NCI-H748 (cell line): ENCODE measurements at regions not wholly inside any gene's neighbourhood (a gene's known extent, or its start where the extent isn't known, plus 50 kb on each side); places are given as distances from the start of the nearest gene placed in this dataset.

Source experiments
- DNase-seq: peaks from one replicate; lab custom pipeline; 2025; ENCODE audit not compliant: unreplicated experiment; lab: John Stamatoyannopoulos, UW

- no peak for DNase-seq
These were observed 200.9 kb downstream of the KIF18A start for GRCh38 chr11:27907091-27907490.

DNA sequence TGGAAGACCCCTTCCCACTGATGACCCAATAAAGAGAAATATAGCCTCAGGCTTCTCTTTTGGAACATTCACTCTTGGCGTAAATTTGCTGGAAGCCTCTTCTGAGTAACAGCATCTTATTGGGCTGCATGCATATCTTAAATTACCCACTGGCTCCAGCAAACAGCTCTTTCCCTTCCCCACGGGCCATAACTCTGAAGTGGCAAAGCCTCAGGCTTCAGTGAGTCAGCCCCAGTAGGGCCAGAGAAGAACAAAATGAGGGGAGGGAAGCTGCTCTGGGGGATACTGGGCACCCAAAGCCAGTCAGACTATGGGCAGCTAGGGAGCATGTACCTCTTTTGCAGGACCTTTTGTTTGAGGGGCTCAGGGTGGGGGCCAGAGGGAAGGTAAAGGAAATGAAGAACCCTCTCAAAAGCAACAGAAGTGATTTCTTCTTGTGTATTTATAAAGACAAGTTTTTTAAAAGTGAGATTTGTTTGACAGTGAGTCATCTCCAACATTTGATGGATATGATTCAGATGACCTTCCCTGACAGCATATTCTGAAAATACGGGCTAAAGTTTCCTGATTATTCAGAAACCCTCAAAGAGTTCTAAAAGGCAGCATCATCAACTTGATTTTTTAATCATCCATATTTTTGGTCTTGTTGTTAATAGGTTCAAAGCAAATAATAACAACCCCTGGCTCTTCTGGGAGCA, 203.4 kb downstream of the KIF18A start:
- DNase-seq = no peak

GRCh38 chr11:27902981-27903624, 202.8 kb upstream of the BDNF start:
- DNase-seq = no peak

DNA sequence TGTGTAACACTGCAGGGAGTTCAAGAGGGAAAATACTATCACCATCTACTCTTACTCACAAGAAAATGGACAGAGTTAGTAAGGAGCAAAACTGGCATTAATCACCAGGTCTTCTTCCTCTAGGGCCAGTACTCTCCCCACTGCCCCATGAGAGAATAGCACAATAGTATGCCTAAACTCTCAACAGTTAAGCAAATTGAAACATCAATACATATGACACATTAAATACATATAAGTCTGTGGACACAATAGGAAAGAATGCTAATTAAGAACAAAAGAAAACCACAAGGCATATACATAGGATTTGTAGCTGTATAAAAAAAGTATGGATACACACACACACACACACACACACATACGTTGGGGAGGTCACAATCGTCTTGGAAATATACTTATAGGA, 197.9 kb upstream of the BDNF start:
- DNase-seq = no peak

- DNase-seq = no peak
These were observed 195.8 kb upstream of the BDNF start for GRCh38 chr11:27896096-27896495.

- DNase-seq = no peak
These were observed 194.3 kb upstream of the BDNF start for GRCh38 chr11:27894552-27894951.

GRCh38 chr11:27886857-27887256, 186.6 kb upstream of the BDNF start:
- DNase-seq = no peak

DNA sequence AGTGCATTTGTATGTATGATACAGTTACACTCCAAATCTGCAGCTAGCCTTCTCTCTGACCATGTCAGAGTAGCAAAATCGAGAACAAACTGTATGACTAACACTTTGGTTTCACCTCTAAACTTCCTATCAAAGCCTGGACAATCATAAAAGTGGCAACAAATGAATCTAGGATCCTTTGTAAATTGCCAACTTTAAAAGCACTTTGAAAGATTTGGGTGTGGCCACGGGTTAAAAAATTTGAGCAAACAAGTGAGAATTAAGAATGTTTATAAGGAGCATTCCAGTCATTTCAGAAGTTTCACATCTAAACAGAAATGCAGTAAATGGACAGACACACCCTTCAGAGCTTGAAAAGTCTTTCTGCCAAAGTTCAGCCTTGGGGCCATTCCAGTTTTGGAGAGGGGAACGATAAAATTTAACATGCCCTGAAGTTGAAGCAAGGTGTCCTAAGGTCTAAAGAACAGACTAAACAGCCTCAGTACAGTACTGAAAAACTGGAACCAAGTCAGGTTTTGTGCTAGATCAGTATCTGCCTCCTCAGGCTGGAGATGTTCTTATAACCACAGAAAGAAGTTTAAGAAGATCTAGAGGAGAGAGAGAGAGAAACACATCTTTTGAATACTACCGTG, 181.9 kb upstream of the BDNF start:
- no peak for DNase-seq

DNA sequence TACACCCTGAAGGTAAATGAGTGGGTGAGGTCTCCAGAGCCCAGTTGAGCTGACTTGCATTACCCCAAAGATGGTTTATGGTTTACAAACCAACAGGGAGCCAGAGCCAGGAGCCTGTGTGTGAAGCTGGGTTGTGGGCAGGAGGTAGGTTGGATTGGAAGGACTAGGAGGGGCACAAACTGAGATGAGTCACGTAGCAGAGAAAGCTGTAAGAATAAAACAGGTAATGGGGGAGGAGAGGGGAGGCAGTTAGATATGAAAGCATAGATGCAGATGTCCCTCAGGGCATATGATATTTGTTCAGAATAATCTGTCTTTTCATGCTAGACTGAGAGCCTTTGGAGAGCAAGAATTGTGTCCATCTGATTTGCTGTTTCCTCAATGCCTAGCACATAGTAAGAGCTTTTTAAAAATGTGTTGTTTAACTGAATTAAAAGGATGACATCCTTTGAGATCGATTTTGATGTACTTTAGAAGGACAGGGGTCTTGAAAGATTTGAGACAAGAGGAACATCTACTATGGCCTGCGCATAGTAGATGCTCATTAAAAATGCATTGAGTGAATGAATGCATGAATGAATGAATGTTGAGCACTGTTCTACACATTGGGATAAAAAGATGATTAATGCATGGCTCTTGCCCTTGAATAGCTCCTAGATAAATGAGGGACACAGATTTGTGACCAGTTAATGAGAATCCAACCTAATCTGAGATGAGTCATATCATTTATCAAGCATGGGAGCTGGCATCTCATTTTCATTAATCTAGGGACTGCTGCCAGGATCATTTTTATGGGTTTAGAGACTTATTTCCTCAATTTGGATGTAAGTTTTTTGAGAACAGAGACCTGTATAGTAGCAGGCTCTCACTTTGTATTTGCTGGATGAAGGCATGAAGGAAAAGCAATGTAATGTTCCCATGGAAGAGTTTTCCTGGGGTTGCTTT, 175.8 kb upstream of the BDNF start:
- no peak for DNase-seq

DNA sequence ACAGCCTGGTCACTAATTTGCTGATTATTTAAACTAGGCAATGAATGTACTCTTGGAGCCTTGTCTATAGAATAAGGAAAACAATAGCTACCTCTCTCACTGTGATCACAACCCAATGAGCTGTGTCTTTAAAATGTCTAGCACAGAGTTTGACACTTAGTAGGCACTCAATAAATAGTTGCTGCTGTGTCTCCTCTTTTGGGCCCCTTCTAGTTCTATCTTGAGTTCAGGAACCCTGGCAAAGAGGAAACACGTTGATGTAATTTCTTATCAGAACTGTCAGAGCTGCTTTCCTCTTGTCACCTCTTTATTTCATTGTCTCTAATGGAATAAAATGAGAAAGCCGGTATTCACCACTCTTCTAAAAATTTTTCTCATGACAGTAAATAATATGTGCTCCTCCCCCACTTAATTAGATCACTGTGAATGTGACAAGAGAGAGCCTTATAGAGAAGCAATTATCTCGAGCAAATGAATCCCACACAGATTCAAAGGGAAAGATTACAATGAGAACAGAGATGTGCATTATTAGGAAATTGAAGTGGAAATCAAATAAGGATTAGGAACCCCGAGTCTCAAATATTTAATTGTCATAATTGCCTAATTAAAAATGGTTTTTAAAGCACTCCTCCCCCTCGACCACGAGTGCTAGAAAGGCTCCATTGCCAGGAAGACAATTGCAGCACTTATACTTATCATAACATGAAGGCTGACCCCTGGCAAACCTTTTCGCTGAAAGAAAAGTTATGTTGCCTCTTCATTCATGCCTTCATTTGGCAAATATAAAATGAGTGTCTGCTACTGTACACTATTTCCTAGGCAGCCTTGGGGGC, 175.0 kb upstream of the BDNF start:
- DNase-seq = peak; percentile 51

DNA sequence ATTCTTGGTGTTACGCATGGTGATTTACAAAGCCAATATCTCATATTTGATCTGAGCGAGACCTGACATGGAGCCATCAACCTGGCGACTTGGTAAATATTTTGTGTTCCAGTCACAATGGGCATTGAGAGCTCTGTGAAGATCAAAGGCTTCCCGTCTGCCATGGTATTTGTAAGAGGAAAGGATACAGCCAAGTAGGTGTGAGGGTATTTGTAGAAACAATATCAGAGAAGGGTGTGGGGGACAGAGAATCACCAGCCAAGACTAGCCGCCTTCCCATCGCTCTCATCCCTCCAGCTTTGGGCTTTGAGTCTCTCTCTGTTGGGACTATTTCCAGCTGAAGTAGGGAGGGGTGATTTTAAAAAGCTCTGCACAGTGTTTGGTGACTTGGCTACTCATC, 173.4 kb upstream of the BDNF start:
- DNase-seq = no peak

GRCh38 chr11:27871056-27871455, 170.8 kb upstream of the BDNF start:
- no peak for DNase-seq

GRCh38 chr11:27869701-27870100, 169.4 kb upstream of the BDNF start:
- DNase-seq = no peak

GRCh38 chr11:27868709-27869108, 168.5 kb upstream of the BDNF start:
- no peak for DNase-seq

GRCh38 chr11:27868226-27868625, 168.0 kb upstream of the BDNF start:
- no peak for DNase-seq

GRCh38 chr11:27865105-27865504, 164.8 kb upstream of the BDNF start:
- no peak for DNase-seq

- no peak for DNase-seq
These were observed 164.4 kb upstream of the BDNF start for GRCh38 chr11:27864611-27865010.

- no peak for DNase-seq
These were observed 163.8 kb upstream of the BDNF start for GRCh38 chr11:27864091-27864491.

GRCh38 chr11:27863637-27864036, 163.4 kb upstream of the BDNF start:
- no peak for DNase-seq

- no peak for DNase-seq
These were observed 161.6 kb upstream of the BDNF start for GRCh38 chr11:27861706-27862430.
